ENCODE measurements at regions not wholly inside any gene's neighbourhood (a gene's known extent, or its start where the extent isn't known, plus 50 kb on each side); places are given as distances from the start of the nearest gene placed in this dataset.

GRCh38 chr22:49372530-49373288 lies 455.0 kb downstream of the BRD1 start (continued):
- TF ChIP-seq ZNF274 (IDR thresholded peaks at IDR 0.05; ENCODE audit: low read depth, low read length) = no peak
- TF ChIP-seq TCF7L2 (IDR thresholded peaks at IDR 0.05; ENCODE audit: borderline replicate concordance, extremely low read depth, insufficient read depth, insufficient read length) = no peak

- Histone ChIP-seq H2AFZ (ENCODE audit: low read depth, low read length, poor library complexity, severe bottlenecking) (no peak overlapping the region), H3K79me2 (ENCODE audit: insufficient read depth, low read length) (no peaks in the 10 kb centered on the region), H3K4me3 (replicated peaks in 1 of 2; ENCODE audit: low read depth in 1 of 2, low read length in 2 of 2) (0 out of 4 replicates have a peak overlapping the region, but pooled peaks of 1 of the 2 experiments have one; percentile 48), H3K4me2 (ENCODE audit: low read length) (peak overlapping the region; percentile 86), H3K9me3 (ENCODE audit: control insufficient read depth in 1 of 2, insufficient read depth in 1 of 2, low read depth in 1 of 2, low read length in 2 of 2) (no peaks in the 10 kb centered on the region), H4K20me1 (ENCODE audit: insufficient read depth) (no peaks in the 10 kb centered on the region), H3K27ac (ENCODE audit: low read depth, low read length) (peak overlapping the region; percentile 77), H3K9ac (ENCODE audit: low read length) (peak overlapping the region; percentile 51), H3K36me3 (ENCODE audit: control insufficient read depth in 1 of 2, insufficient read depth in 2 of 2, low read length in 2 of 2) (no peaks in the 10 kb centered on the region), H3K4me1 (ENCODE audit: control insufficient read depth in 1 of 2, insufficient read depth in 2 of 2, low read length in 2 of 2) (peaks cover 23 to 38% of the 10 kb centered on the region in 2 experiments), H3K9me2 (ENCODE audit: insufficient read depth) (no peaks in the 10 kb centered on the region), H3K27me3 (ENCODE audit: insufficient read depth, low read length) (no peaks in the 10 kb centered on the region)
- ChIA-PET RAD21 (ENCODE audit: low non-redundant PET in 1 of 2, low total read pairs in 2 of 2, uncharacterized antibody in 2 of 2, unreplicated experiment in 2 of 2) (no interaction called here), POLR2A (no interaction called here), CTCF (interaction anchor here (0.6 kb wide), 1 partner anchor 275 kb away, joined by 6 read pairs; no protein-coding TSS in a partner anchor)
- no peak for DNase-seq (ENCODE audit: low read depth, low spot score)
- BruUV-seq (replicated peaks) = no TSS peak
- no peak for ATAC-seq
- intact Hi-C loops (cut with micrococcal nuclease) = no loop called here
- TF ChIP-seq ZNF274 (IDR thresholded peaks at IDR 0.05; ENCODE audit: low read depth, low read length) = no peak
Observed at GRCh38 chr22:49372111-49372529, 455.6 kb downstream of the BRD1 start.

GRCh38 chr22:49371325-49372110 lies 456.2 kb downstream of the BRD1 start:
- no peaks in the 10 kb centered on the region for H3K79me2 ChIP-seq (ENCODE audit: insufficient read depth, low read length)
- RAD21 ChIA-PET (ENCODE audit: low non-redundant PET in 1 of 2, low total read pairs in 2 of 2, uncharacterized antibody in 2 of 2, unreplicated experiment in 2 of 2) = no interaction called here
- no peaks in the 10 kb centered on the region for H3K27me3 ChIP-seq (ENCODE audit: insufficient read depth, low read length)
- H3K9me2 ChIP-seq (ENCODE audit: insufficient read depth) = no peaks in the 10 kb centered on the region
- no peaks in the 10 kb centered on the region for H3K36me3 ChIP-seq (ENCODE audit: control insufficient read depth in 1 of 2, insufficient read depth in 2 of 2, low read length in 2 of 2)
- peak overlapping the region; percentile 77; the same call in 1 of the 2 replicates for H3K27ac ChIP-seq (ENCODE audit: low read depth, low read length)
- no peak overlapping the region for H3K4me3 ChIP-seq (replicated peaks in 1 of 2; ENCODE audit: low read depth in 1 of 2, low read length in 2 of 2)
- no peak overlapping the region for H3K4me2 ChIP-seq (ENCODE audit: low read length)
- peaks cover 23 to 40% of the 10 kb centered on the region in 2 experiments for H3K4me1 ChIP-seq (ENCODE audit: control insufficient read depth in 1 of 2, insufficient read depth in 2 of 2, low read length in 2 of 2)
- H2AFZ ChIP-seq (ENCODE audit: low read depth, low read length, poor library complexity, severe bottlenecking) = no peak overlapping the region
- no peaks in the 10 kb centered on the region for H4K20me1 ChIP-seq (ENCODE audit: insufficient read depth)
- ATAC-seq (no peak), DNase-seq (ENCODE audit: low read depth, low spot score) (no peak)
- CTCF ChIA-PET = interaction anchor here (0.6 kb wide), 1 partner anchor 276 kb away, joined by 6 read pairs; no protein-coding TSS in a partner anchor
- BruUV-seq (replicated peaks) = no TSS peak
- POLR2A ChIA-PET = no interaction called here
- intact Hi-C loops (cut with micrococcal nuclease) = no loop called here
- no peak overlapping the region for H3K9ac ChIP-seq (ENCODE audit: low read length)
- H3K9me3 ChIP-seq (ENCODE audit: control insufficient read depth in 1 of 2, insufficient read depth in 1 of 2, low read depth in 1 of 2, low read length in 2 of 2) = no peaks in the 10 kb centered on the region
- TF ChIP-seq TCF7L2 (IDR thresholded peaks at IDR 0.05; ENCODE audit: borderline replicate concordance, extremely low read depth, insufficient read depth, insufficient read length) (no peak), EZH2 (IDR thresholded peaks at IDR 0.05) (no peak), POLR2AphosphoS5 (IDR thresholded peaks at IDR 0.05; ENCODE audit: low read depth, low read length) (no peak), ZBTB33 (IDR thresholded peaks at IDR 0.05; ENCODE audit: extremely low read depth, insufficient replicate concordance, low read length) (no peak), ELF1 (IDR thresholded peaks at IDR 0.05; ENCODE audit: borderline replicate concordance, low read depth) (no peak), CTCF (IDR thresholded peaks at IDR 0.05 in 2 of 3, conservative IDR thresholded peaks at IDR 0.05 in 1 of 3; ENCODE audit: borderline replicate concordance in 1 of 3, insufficient read depth in 1 of 3, low read depth in 2 of 3, low read length in 2 of 3) (no peak), JUND (IDR thresholded peaks at IDR 0.05) (no peak), ZNF274 (IDR thresholded peaks at IDR 0.05; ENCODE audit: low read depth, low read length) (no peak), CEBPB (IDR thresholded peaks at IDR 0.05; ENCODE audit: low read depth) (no peak)
